ENCODE measurements at regions not wholly inside any gene's neighbourhood (a gene's known extent, or its start where the extent isn't known, plus 50 kb on each side); places are given as distances from the start of the nearest gene placed in this dataset.
"Not testable (repeated sequence)": the region's sequence is repeated elsewhere in the genome, so short reads cannot be mapped to it uniquely, and the experiment has no call there.

DNA sequence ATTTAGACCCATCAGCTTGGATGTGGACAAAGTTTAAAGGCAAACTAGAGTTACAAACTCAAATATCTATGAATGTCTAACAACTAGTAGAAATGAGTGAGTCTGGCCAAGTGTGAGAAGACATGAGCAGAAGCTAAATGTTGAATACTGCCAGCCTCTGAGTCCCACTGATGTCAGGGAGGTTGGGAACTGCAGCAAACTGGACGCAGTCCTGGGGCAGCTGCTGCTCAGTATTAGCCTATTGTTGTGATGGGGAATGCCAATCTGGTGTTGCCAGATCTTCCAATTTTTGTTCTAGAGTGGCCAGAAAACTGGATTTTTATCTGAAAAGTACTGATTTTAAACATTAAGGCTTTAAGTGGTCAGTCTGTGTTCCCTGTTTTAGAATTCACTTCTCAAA, 770.4 kb upstream of the STXBP6 start:
- no peak overlapping the region for H3K9ac ChIP-seq (replicated peaks; ENCODE audit: extremely low read depth, insufficient read depth, low read length)
- H3K27me3 ChIP-seq (ENCODE audit: control insufficient read depth in 2 of 2, insufficient read depth in 2 of 2, low read length in 2 of 2) = no peaks in the 10 kb centered on the region
- intact Hi-C loops (cut with micrococcal nuclease) = no loop called here
- no peaks in the 10 kb centered on the region for H3K9me1 ChIP-seq (replicated peaks; ENCODE audit: control insufficient read depth, extremely low read depth, insufficient read depth, low read length)
- no peak for DNase-seq (ENCODE audit: low read depth, low spot score)
- H3K4me2 ChIP-seq (ENCODE audit: insufficient read depth, low read length) = no peak overlapping the region
- H3K9me3 ChIP-seq (replicated peaks; ENCODE audit: control insufficient read depth, insufficient read depth, low read length) = no peaks in the 10 kb centered on the region
- H3K4me1 ChIP-seq (ENCODE audit: control insufficient read depth, extremely low read depth, insufficient read depth, low read length) = no peaks in the 10 kb centered on the region
- no peak overlapping the region for H3K4me3 ChIP-seq (replicated peaks in 1 of 3; ENCODE audit: insufficient read depth in 1 of 3, low read depth in 1 of 3, low read length in 3 of 3)
- H2AFZ ChIP-seq (ENCODE audit: low read depth, low read length) = no peak overlapping the region
- ChIA-PET CTCF (no interaction called here), POLR2A (no interaction called here)
- no peaks in the 10 kb centered on the region for H3K36me3 ChIP-seq (ENCODE audit: control insufficient read depth in 2 of 2, extremely low read depth in 1 of 2, insufficient read depth in 2 of 2, low read length in 2 of 2)
- dilution Hi-C loops (cut with MboI; ENCODE audit: extremely low pct_ligation_motif_present, low sequenced_read_pairs) = no loop called here
- BruUV-seq (replicated peaks) = no TSS peak
- TF ChIP-seq FOS (IDR thresholded peaks at IDR 0.05; ENCODE audit: borderline replicate concordance, insufficient read depth, low read length) (no peak), JUN (IDR thresholded peaks at IDR 0.05; ENCODE audit: borderline replicate concordance, insufficient read depth, insufficient read length, low read depth) (no peak), POLR2AphosphoS5 (IDR thresholded peaks at IDR 0.05; ENCODE audit: insufficient read depth, low read depth, low read length) (no peak), EZH2 (IDR thresholded peaks at IDR 0.05; ENCODE audit: borderline replicate concordance, low read depth, low read length, severe bottlenecking) (no peak), MYC (IDR thresholded peaks at IDR 0.05; ENCODE audit: low read depth, low read length) (no peak), POLR2A (IDR thresholded peaks at IDR 0.05; ENCODE audit: low read depth, low read length) (no peak), GATA2 (IDR thresholded peaks at IDR 0.05; ENCODE audit: insufficient read depth, insufficient read length, low read depth, low read length) (no peak)
- TF ChIP-seq, protein P1, sequence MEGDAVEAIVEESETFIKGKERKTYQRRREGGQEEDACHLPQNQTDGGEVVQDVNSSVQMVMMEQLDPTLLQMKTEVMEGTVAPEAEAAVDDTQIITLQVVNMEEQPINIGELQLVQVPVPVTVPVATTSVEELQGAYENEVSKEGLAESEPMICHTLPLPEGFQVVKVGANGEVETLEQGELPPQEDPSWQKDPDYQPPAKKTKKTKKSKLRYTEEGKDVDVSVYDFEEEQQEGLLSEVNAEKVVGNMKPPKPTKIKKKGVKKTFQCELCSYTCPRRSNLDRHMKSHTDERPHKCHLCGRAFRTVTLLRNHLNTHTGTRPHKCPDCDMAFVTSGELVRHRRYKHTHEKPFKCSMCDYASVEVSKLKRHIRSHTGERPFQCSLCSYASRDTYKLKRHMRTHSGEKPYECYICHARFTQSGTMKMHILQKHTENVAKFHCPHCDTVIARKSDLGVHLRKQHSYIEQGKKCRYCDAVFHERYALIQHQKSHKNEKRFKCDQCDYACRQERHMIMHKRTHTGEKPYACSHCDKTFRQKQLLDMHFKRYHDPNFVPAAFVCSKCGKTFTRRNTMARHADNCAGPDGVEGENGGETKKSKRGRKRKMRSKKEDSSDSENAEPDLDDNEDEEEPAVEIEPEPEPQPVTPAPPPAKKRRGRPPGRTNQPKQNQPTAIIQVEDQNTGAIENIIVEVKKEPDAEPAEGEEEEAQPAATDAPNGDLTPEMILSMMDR (IDR thresholded peaks at IDR 0.05; ENCODE audit: extremely low read depth in 1 of 2, insufficient read depth in 1 of 2, low read depth in 1 of 2, low read length in 2 of 2) = no peak
- TF ChIP-seq, protein P2, sequence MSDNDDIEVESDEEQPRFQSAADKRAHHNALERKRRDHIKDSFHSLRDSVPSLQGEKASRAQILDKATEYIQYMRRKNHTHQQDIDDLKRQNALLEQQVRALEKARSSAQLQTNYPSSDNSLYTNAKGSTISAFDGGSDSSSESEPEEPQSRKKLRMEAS (IDR thresholded peaks at IDR 0.05; ENCODE audit: insufficient read depth, insufficient read length) = no peak
- no peaks in the 10 kb centered on the region for H3K79me2 ChIP-seq (ENCODE audit: control insufficient read depth, insufficient read depth, low read length)
- H3K27ac ChIP-seq (ENCODE audit: insufficient read depth, low read depth, low read length) = no peak overlapping the region
- no peak for FAIRE-seq
- H4K20me1 ChIP-seq (replicated peaks; ENCODE audit: control insufficient read depth, extremely low read depth, insufficient read depth, low read length) = no peaks in the 10 kb centered on the region

DNA sequence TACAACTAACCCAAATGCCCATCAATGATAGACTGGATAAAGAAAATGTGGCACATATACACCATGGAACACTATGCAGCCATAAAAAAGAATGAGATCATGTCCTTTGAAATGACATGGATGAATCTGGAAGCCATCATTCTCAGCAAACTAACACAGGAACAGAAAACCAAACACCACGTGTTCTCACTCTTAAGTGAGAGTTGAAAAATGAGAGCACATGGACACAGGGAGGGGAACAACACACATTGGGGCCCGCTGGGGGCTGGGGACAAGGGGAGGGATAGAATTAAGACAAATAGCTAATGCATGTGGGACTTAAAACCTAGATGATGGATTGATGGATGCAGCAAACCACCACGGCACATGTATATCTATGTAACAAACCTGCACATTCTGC, 764.7 kb upstream of the STXBP6 start:
- CTCF ChIA-PET = not testable (repeated sequence)

More for the DNA sequence above, 764.7 kb upstream of the STXBP6 start:
- POLR2A ChIA-PET; H3K36me3 ChIP-seq (ENCODE audit: control insufficient read depth in 2 of 2, extremely low read depth in 1 of 2, insufficient read depth in 2 of 2, low read length in 2 of 2); H3K4me3 ChIP-seq (replicated peaks in 1 of 3; ENCODE audit: insufficient read depth in 1 of 3, low read depth in 1 of 3, low read length in 3 of 3); H3K27ac ChIP-seq (ENCODE audit: insufficient read depth, low read depth, low read length); dilution Hi-C loops (cut with MboI; ENCODE audit: extremely low pct_ligation_motif_present, low sequenced_read_pairs); H2AFZ ChIP-seq (ENCODE audit: low read depth, low read length); H3K9me3 ChIP-seq (replicated peaks; ENCODE audit: control insufficient read depth, insufficient read depth, low read length); DNase-seq (ENCODE audit: low read depth, low spot score); H3K79me2 ChIP-seq (ENCODE audit: control insufficient read depth, insufficient read depth, low read length); FAIRE-seq; H4K20me1 ChIP-seq (replicated peaks; ENCODE audit: control insufficient read depth, extremely low read depth, insufficient read depth, low read length); intact Hi-C loops (cut with micrococcal nuclease); H3K9me1 ChIP-seq (replicated peaks; ENCODE audit: control insufficient read depth, extremely low read depth, insufficient read depth, low read length); BruUV-seq (replicated peaks); H3K27me3 ChIP-seq (ENCODE audit: control insufficient read depth in 2 of 2, insufficient read depth in 2 of 2, low read length in 2 of 2); H3K4me2 ChIP-seq (ENCODE audit: insufficient read depth, low read length); H3K9ac ChIP-seq (replicated peaks; ENCODE audit: extremely low read depth, insufficient read depth, low read length); H3K4me1 ChIP-seq (ENCODE audit: control insufficient read depth, extremely low read depth, insufficient read depth, low read length): not testable (repeated sequence)
